HG03469 (cell line): ENCODE measurements at regions not wholly inside any gene's neighbourhood (a gene's known extent, or its start where the extent isn't known, plus 50 kb on each side); places are given as distances from the start of the nearest gene placed in this dataset.
A peak's percentile ranks its signal among the peaks of the same experiment; 100 is the strongest.

ENCODE experiments used
- ATAC-seq: cut with Tn5 transposase; IDR thresholded peaks from one replicate; pipeline ENCODE4 v1.9.1; 2021; ENCODE audit warnings: mild to moderate bottlenecking, moderate library complexity, moderate number of reproducible peaks; ENCODE audit not compliant: unreplicated experiment

DNA sequence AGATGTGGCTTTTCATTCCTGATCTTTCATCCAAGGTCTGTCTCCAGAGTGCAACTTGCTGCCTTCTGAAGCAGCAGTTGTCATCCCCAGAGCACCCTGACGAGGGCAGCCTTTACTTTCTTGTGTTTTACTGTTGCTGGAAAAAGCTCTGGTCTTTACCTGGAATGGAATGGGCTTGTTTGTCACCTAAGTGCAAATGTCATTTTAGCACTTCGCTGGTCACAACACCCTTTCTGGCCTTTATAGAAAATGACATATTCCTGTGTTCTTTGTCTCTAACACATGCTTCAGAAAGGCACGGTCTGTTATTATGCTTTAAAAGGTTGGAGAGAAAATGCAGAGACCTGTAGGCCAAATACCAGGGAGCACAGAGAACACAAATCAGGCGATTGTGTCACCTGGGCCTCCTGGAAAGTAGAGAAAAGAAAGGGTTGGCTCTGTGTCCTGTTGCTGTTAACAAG lies 332.7 kb upstream of the IGFBP7 start:
- ATAC-seq, result no peak

GRCh38 chr4:57442241-57442640 lies 332.1 kb upstream of the IGFBP7 start:
- ATAC-seq, result no peak

- ATAC-seq, result no peak
Observed at GRCh38 chr4:57437649-57438048, 327.5 kb upstream of the IGFBP7 start.

- ATAC-seq, result no peak
Observed at GRCh38 chr4:57435300-57435699, 325.1 kb upstream of the IGFBP7 start.

DNA sequence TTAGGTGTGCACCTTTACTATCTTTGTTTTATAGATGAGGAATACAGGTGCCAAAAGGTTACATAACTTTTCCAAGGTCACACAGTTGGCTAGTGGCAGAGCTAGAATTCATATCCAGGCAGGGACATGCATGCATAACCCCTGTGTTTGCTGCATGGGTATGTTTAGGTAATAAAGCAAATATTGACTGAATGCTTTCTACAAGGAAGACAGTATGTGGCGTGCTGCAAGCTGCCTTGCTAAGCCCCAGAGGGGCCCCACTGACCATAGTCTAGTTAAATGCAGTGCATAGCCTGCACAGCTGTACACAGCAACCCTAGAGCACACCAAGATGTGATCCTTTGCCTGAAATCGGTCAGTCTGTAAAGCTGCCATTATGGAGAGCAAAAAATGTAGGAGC lies 320.5 kb upstream of the IGFBP7 start:
- no peak for ATAC-seq

- ATAC-seq, result peak; percentile 79
Observed at GRCh38 chr4:57426779-57427395, 316.7 kb upstream of the IGFBP7 start.

GRCh38 chr4:57425610-57426009 lies 315.4 kb upstream of the IGFBP7 start:
- ATAC-seq, result no peak

- ATAC-seq, result no peak
Observed at GRCh38 chr4:57424232-57424897, 314.2 kb upstream of the IGFBP7 start.

- no peak for ATAC-seq
Observed at GRCh38 chr4:57418133-57418532, 307.9 kb upstream of the IGFBP7 start.

DNA sequence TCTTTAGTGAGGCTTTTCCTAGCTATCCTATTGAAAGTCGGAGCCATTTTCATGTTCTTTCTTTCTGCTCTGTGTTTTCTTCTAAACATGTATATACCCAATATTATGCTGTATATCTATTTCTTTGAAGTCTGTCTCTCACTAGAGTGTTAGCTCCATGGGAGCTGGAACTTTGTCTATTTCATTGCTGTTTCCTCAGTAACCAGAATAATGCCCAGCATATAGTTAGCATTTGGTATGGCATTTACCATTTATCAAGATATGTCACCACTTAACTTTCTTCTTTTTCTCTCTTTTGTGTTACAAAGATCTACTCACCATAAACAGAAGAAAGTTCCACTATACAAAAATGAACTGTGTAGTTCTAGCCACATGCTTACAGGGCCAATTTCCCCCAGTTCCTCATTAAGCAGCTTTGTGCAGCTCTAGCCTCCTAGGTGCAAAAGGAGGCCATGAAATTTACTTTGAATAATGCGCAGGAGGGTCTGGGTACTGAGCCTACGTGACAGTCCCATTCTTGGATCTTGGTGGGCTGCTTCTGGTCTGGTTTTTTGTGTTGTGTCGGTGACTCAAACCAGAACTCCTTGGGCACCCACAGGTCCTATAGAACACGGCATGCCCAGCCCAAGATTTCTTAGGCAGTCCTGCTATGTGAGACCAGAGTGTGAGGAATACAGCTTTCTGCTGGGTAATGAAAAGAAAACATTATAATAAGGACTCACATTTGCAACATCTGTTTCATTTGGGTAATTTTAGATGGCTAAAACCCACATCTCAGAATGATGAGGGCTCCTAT lies 302.3 kb upstream of the IGFBP7 start:
- ATAC-seq, result no peak

GRCh38 chr4:57410331-57411052 lies 300.3 kb upstream of the IGFBP7 start:
- no peak for ATAC-seq

DNA sequence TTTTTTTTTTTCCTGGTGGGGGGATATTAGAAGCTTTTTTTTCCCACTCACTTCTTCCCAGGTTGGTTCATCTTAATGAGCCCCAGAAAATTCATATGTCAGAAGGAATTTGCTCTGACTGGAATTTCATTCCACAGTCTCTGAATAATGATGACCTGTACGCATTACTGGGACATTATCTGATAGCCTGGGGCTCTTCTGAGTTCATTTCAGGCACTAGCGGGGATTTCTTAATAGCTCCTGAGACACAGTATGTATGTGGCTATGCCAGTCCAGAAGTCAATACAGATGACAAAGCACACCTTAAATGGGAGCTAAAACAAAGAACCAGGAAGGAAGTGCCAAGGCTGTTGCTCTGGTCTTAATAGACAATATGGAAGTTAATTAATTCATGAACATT lies 295.2 kb upstream of the IGFBP7 start:
- ATAC-seq, result no peak

DNA sequence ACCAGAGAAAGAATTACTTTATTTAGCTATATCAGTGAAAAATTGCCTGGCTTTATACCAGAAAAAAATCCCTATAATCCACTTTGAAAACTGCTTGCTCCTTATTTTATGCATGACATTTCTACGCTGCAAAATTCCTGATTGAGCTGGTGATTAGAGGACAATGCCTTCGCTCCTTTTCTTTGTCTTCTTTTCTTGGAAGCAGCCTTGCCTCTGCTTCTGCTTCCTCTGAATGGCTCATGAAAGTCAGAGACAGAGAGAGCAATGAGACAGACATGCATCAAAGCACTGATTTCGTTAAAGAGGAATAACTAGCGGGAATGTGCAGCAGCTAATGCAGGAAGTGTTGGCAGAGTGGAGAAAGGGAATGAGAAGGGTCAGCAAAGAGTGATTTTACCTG lies 294.3 kb upstream of the IGFBP7 start:
- ATAC-seq, result no peak

DNA sequence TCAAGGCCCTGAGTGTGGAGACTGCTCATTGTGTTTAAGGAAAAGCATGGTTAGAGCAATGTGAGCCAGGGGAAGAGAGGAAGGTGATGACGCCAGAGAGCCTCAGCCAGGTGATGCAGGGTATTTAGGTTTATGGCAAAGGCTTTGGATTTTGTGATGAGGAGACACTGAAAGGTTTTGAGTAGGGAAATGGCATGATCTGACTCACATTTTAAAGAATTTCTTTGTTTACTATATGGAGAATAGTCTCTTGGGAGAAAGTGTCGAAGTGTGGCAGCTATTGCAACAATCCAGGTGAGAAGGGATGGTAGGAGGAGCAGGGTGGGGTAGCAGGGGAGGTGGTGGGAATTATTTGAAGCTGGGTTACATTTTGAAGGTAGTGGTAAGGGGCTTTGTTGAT lies 293.4 kb upstream of the IGFBP7 start:
- no peak for ATAC-seq

DNA sequence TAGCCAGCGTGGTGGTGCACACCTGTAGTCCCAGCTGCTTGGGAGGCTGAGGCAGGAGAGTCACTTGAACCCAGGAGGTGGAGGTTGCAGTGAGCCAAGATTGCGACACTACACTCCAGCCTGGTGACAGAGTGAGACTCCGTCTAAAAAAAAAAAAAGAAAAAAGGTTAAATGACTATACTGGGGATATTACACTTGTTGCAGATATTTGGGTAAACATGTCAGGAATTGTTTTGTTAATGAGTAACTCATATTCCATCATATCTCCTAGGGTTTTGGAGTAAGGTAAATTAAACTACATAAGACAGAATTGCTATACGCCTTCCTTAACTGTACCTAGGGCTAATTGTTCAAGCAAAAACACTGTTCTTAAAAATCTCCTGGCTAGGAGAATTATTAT lies 291.4 kb upstream of the IGFBP7 start:
- ATAC-seq, result no peak

DNA sequence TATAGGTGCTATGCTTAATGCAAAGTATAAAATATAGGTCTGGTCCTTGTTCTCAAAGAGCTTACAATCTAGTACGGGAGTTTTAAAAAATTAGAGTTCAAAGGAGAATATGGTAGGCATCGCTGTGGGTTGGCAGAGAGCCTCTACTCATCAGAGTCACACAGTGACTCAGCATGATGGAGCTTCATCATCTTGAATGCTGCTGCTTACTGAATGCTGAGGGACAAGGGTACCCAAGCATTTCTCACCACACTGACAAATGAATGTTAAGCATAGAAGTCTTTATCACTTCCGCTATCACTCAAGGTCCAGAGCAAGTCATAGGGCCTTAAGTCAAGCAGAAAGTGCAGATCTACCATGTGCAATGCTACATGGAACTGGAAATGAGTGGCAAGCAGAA lies 268.6 kb upstream of the IGFBP7 start:
- no peak for ATAC-seq

DNA sequence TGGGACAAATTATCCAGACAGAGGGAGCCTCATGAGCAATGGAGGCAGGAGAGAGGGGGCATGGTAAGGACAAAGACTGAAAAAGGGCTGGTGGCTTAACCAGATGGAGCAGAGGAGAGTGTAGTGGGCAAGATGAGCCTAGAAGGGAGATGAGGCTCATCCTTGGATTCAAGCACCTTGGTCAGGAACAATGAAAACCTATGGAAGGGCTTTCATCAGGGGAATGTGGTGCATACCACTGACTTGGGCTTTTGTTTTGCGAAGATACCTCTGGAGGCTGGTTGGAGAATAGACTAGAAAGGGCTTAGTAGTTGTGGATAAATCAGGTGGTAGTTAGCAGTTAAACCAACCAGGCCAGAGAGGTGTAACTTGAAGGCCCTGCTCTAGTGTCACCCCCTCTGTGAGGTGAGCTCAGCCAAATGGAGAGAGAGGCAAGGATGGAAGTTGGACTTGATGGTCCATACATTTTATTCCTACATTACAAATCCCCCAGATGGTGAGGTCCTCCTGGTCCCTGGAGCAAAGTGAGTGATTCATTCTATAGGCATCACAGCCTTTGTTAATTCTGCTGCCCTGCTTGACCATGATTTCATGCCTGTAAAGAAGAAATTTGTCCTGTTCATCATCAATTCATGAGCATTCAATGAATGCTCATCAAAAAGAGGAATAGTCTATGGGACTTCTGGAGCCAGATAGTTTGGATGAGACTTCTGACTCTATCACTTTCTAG lies 264.8 kb upstream of the IGFBP7 start:
- no peak for ATAC-seq

DNA sequence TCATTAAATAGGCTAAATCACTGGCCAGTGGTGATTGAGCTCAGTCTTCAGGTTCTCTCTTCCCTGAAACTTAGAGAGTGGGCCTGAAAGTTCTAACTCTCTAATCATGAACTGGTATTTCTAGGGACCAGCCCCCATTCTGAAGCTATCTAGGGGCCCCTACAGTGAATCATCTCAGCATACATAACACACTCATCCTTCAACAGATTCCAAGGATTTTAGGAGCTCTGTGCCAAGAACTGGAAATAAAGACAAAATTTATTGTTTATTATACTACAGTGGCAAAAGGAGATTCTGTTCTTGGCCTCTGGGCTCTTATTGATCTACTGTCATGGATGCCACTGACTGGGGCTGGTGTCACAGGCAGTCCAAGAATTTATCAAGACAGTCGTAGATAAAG lies 263.8 kb upstream of the IGFBP7 start:
- ATAC-seq, result no peak

GRCh38 chr4:57371671-57372070 lies 261.5 kb upstream of the IGFBP7 start:
- ATAC-seq, result no peak

- ATAC-seq, result no peak
Observed at GRCh38 chr4:57370691-57371090, 260.5 kb upstream of the IGFBP7 start.

- no peak for ATAC-seq
Observed at GRCh38 chr4:57369446-57369845, 259.3 kb upstream of the IGFBP7 start.
